ENCODE measurements at regions not wholly inside any gene's neighbourhood (a gene's known extent, or its start where the extent isn't known, plus 50 kb on each side); places are given as distances from the start of the nearest gene placed in this dataset.

DNA sequence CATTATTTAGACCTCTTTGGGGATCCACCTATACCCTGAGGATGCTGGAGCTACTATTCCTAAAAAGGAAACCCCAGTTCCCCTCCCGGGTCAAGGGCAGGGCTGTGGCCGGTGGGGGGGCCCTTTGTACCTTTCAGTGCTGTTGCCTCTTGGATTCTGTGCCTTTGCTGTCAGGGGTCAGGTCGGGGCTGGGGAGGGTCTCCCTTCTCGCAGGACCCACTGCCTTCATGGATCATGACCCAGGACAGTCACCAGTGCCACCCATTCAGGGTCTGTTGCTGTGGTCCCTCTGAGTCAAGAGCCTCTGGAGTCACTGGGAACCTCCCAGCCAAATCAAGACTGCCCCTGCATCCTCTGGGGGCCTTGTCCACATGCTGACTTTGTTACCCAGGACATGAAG lies 78.1 kb upstream of the CCND1 start:
- no peak for DNase-seq (ENCODE audit: low read depth)
- TF ChIP-seq, protein P1, sequence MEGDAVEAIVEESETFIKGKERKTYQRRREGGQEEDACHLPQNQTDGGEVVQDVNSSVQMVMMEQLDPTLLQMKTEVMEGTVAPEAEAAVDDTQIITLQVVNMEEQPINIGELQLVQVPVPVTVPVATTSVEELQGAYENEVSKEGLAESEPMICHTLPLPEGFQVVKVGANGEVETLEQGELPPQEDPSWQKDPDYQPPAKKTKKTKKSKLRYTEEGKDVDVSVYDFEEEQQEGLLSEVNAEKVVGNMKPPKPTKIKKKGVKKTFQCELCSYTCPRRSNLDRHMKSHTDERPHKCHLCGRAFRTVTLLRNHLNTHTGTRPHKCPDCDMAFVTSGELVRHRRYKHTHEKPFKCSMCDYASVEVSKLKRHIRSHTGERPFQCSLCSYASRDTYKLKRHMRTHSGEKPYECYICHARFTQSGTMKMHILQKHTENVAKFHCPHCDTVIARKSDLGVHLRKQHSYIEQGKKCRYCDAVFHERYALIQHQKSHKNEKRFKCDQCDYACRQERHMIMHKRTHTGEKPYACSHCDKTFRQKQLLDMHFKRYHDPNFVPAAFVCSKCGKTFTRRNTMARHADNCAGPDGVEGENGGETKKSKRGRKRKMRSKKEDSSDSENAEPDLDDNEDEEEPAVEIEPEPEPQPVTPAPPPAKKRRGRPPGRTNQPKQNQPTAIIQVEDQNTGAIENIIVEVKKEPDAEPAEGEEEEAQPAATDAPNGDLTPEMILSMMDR (IDR thresholded peaks at IDR 0.05; ENCODE audit: low read depth, low read length, missing control alignments) = no peak
- no peak overlapping the region for H3K4me3 ChIP-seq (ENCODE audit: low read depth, low read length)
- in situ Hi-C loops (cut with HindIII; ENCODE audit: low sequenced_read_pairs) = no loop called here

DNA sequence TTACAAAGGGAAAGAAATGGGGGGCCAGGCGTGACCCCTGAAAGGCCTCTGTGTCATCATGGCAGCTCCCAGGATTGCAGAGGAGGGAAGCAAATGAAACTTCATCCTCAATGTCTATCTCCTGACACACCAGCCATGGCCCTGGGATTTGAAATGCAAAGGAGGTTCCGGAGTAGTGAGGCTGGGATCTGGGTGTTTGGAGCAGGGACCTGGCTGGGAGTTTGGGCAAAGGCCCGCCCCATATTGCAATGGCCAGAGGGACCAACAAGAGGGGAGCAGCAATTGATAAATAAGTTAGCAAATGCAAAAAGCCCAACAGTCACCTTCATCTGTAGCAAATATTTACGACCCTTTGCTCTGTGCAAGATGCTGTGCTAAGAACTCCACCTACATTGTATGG lies 77.7 kb upstream of the CCND1 start:
- in situ Hi-C loops (cut with HindIII; ENCODE audit: low sequenced_read_pairs) = no loop called here
- TF ChIP-seq, protein P1 (IDR thresholded peaks at IDR 0.05; ENCODE audit: low read depth, low read length, missing control alignments) = no peak
- DNase-seq (ENCODE audit: low read depth) = no peak
- no peak overlapping the region for H3K4me3 ChIP-seq (ENCODE audit: low read depth, low read length)

DNA sequence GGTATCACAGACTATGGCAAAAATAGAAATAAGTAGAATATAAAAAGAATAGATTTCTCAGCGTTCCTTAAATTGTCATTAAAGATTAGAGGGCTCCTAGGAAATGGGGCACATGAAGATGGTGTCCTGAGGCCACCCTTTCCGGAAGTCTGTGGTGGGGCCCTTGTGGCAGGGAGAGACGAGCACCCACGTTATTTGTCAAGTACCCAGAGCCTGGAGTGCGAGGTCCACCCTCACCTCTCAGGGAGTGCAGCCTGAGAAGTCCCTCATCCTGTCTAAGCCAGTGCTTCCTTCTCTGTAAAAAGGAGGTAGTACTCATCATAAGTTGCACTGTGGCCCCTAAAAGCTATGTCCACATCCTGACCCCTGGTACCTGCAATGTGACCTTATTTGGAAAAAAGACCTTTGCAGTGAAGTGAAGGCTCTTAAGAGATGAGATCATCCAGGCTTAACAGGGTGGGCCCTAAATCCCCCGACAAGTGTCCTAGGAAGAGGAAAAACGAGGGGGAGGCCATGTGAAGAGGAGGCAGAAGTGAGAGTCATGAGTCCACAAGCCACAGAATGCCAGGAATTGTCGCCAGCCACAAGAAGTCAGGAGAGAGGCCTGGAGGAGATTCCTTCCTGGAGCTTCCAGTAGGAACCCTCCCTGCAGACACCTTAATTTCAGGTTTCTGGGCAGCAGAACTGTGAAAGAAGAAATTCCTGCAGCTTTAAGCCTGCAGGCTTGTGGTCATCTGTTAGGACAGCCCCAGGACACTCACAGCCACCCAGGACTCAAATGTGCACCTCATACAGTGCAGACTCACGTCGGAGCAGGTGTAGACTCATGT lies 76.8 kb upstream of the CCND1 start:
- TF ChIP-seq, protein P1 (IDR thresholded peaks at IDR 0.05; ENCODE audit: low read depth, low read length, missing control alignments) = no peak
- in situ Hi-C loops (cut with HindIII; ENCODE audit: low sequenced_read_pairs) = no loop called here
- no peak for DNase-seq (ENCODE audit: low read depth)

DNA sequence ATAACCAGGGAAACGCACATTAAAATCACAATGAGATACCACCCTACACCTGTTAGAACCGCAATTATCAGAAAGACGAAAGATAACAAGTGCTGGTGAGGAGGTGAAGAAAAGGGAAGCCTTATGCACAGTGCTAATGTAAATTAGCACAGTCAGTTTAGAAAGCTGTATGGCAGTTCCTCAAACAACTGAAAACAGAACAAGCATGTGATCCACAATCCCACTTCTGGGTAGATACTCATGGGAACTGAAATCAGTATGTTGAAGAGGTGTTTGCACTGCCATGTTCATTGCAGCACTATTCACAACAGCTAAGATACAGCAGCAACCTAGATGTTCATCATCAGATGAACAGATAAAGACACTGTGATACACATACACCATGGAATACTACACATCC lies 75.0 kb upstream of the CCND1 start:
- H3K4me3 ChIP-seq (ENCODE audit: low read depth, low read length) = no peak overlapping the region
- DNase-seq (ENCODE audit: low read depth) = no peak
- in situ Hi-C loops (cut with HindIII; ENCODE audit: low sequenced_read_pairs) = no loop called here
- TF ChIP-seq, protein P1 (IDR thresholded peaks at IDR 0.05; ENCODE audit: low read depth, low read length, missing control alignments) = no peak

More for the DNA sequence above, 76.8 kb upstream of the CCND1 start:
- no peak overlapping the region for H3K4me3 ChIP-seq (ENCODE audit: low read depth, low read length)

DNA sequence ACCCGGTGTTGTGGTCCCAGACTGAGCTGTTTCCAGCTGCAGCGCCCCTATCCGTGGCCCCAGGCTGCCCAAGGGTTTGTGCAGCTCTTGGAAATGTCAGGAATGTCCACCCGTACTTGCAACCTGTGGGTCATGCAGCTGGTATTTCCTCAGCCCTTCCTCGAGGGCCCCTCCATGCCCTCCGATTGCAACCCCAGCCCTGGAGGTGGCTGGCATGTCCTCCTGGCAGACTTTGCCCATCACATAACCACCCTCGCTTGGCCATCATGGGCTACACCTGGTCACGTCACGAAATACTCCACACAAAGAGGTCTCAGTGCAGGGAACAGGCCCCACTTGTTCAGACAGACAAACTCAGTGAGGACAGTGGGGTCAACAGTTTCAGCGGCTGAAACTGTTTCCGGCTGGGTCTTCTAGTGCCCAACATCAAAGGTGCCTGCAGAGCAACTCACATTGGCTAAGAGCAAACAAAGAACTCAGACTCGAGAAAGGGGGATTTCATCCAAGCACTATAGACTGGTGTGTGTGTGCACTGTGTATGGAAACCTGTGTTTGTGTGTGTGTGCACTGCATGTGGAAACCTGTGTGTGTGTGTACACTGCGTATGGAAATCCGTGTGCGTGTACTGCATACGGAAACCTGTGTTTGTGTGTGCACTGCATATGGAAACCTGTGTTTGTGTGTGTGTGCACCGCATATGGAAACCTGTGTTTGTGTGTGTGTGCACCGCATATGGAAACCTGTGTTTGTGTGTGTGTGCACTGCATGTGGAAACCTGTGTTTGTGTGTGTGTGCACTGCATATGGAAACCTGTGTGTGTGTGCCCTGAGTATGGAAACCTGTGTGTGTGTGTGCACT lies 72.8 kb upstream of the CCND1 start:
- TF ChIP-seq, protein P1 (IDR thresholded peaks at IDR 0.05; ENCODE audit: low read depth, low read length, missing control alignments) = no peak
- no peak overlapping the region for H3K4me3 ChIP-seq (ENCODE audit: low read depth, low read length)
- DNase-seq (ENCODE audit: low read depth) = no peak
- in situ Hi-C loops (cut with HindIII; ENCODE audit: low sequenced_read_pairs) = no loop called here

DNA sequence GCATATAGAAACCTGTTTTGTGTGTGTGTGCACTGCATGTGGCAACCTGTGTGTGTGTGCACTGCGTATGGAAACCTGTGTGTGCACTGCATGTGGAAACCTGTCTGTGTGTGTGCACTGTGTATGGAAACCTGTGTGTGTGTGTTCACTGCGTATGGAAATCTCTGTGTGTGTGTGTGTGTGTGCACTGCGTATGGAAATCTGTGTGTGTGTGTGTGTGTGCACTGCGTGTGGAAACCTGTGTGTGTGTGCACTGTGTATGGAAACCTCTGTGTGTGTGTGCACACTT lies 72.2 kb upstream of the CCND1 start:
- no peak for DNase-seq (ENCODE audit: low read depth)
- in situ Hi-C loops (cut with HindIII; ENCODE audit: low sequenced_read_pairs) = no loop called here
- TF ChIP-seq, protein P1 (IDR thresholded peaks at IDR 0.05; ENCODE audit: low read depth, low read length, missing control alignments) = no peak
- no peak overlapping the region for H3K4me3 ChIP-seq (ENCODE audit: low read depth, low read length)
